Kidney tubule cell (primary cell): ENCODE measurements at regions not wholly inside any gene's neighbourhood (a gene's known extent, or its start where the extent isn't known, plus 50 kb on each side); places are given as distances from the start of the nearest gene placed in this dataset.
"Not testable (repeated sequence)": the region's sequence is repeated elsewhere in the genome, so short reads cannot be mapped to it uniquely, and the experiment has no call there.

Source experiments
- DNase-seq: peaks from one replicate; pipeline ENCODE4 v3.0.0-alpha.2; 2018; ENCODE audit warnings: low spot score

GRCh38 chr2:47295131-47295980 lies 73.8 kb upstream of the EPCAM start:
- no peak for DNase-seq

GRCh38 chr2:47293976-47294375 lies 75.1 kb upstream of the EPCAM start:
- no peak for DNase-seq

- peak; percentile 72 for DNase-seq
Observed at GRCh38 chr2:47288864-47289263, 80.2 kb upstream of the EPCAM start.

DNA sequence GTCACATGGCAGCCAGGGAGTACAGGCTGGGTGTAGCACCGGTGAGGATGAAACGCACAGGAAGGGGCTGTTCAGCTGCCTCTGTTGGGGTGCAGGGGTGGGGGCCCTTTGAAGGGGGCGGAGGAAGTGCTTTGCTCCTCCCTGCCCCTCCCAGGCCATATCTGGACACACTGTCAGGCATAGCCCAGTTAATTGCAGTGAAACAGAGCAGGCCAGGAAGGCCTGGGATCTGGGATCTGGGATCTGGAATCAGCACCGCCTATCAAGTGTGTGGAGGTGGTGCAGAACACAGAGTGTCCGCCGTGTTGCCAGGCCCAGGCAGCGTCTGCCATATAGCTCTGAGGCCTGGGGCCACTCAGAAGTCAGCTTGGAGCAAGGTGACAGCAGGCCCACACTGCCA lies 85.5 kb upstream of the EPCAM start:
- no peak for DNase-seq

DNA sequence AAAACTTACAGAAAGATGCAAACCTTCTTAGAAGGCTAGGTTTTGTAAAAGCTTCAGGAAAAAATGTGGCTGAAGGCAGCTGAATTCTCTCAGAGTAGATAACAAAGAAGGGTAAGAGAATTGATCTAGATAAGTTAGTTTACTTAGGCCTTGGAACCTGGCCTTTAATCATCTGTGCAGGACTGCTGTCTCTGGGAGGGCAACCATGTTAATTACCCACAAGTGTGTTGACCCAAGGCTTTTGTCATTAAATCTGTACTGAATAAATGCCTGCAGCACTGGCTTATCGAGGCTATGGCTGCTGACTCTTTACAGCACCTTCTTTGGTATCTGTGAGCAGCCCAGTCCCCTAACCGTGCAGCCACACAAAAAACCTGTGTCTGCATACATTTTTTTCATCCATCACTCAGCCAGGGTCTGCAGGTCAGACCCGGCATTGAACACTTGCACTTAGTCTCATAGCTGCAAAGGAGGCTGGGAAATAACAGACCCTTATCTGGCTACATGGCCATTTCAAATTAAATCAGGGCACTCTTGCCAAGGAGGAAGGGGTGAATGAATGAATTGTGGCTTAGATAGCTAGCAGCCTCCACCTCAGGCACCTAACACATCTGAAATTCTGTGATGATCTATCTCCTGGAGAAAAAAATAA lies 86.4 kb upstream of the EPCAM start:
- no peak for DNase-seq

- DNase-seq = not testable (repeated sequence)
Observed at GRCh38 chr2:47279525-47279924, 89.6 kb upstream of the EPCAM start.

DNA sequence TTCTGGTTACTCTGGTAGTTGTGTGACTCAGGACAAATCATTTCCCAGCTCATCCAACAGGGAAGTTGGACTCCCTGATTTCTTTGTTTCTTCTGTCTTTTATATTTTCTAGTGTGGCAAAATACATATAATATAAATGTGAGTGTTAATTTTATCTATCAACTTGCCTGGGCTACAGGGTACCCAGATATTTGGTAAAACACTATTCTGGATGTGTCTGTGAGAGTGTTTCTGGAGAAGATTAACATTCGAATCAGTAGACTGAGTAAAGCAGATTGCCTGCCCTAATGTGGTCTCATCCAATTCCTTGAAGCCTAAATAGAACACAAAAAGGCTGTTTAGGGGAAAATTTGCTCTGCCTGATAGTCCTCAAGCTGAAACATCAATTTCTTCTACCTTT lies 91.1 kb upstream of the EPCAM start:
- no peak for DNase-seq

DNA sequence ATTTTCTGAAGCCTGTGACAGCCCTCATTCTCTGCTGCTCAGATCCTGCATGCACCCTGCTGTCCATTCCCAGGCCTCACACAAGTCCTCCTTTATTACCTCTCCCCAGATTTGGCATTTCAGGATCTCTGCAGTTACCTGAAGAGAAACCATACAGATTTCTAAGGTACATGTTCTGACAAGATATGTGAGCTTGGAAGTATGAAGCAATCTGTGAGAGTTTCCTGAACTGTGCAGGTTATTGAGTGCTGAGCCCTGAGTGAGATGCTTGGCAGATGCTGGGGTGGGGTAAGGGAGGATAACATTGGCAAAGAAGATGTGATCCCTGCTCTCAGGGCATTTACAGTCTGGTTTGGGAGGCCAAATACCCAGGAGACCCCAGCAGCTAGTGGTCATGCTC lies 91.9 kb upstream of the EPCAM start:
- DNase-seq = no peak

DNA sequence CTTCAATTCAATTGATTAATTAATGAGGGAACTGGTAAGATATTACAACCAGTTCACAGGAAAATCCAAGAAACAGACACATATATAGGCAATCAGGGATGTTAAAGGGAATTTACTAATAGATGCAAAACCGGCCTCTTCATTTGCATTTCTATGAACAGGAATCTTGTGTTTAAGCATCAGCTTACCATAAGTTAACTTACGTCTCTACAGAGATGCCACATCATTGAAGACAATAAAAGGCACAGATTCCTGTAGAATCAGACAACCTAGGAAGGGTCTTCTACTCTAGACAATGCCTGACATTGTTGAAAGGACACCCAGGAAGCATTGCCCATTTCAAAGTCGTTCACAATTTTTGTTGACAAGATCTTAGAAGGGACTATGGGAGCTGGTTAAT lies 93.0 kb upstream of the EPCAM start:
- no peak for DNase-seq

DNA sequence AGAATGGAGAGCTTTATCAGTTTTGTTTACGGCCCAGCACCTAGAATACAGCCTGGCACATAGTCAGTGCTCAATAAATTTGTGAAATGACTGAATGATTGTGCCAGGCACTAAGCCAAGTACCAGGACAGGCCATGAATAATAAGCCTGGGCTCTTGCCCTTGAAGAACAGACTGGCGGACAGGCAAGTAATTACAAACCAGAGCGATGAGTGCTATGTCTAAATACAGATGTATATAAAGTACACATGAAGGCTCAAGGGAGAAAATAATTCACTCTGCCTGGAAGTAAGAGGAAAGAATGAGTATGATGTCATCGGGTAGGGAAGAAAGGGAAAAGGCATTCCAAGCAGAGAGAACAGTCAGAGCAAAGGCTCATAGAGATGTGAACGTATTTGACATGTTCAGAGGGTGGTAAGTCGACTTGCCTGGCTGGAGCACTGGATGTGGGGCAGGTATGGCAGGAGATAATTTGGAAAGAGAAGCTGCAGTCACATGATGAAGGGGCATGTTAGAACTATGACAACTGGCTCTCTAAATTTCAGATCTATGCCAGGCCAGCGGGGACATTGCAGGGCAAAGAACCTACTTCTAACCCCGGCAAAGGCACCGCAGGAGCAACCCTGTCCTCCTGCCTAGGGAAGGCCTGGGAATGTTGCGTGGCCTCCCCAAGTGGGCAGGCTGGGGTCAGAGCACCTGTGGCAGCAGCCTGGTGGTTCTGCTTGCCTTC lies 94.9 kb upstream of the EPCAM start:
- peak; percentile 63 for DNase-seq

DNA sequence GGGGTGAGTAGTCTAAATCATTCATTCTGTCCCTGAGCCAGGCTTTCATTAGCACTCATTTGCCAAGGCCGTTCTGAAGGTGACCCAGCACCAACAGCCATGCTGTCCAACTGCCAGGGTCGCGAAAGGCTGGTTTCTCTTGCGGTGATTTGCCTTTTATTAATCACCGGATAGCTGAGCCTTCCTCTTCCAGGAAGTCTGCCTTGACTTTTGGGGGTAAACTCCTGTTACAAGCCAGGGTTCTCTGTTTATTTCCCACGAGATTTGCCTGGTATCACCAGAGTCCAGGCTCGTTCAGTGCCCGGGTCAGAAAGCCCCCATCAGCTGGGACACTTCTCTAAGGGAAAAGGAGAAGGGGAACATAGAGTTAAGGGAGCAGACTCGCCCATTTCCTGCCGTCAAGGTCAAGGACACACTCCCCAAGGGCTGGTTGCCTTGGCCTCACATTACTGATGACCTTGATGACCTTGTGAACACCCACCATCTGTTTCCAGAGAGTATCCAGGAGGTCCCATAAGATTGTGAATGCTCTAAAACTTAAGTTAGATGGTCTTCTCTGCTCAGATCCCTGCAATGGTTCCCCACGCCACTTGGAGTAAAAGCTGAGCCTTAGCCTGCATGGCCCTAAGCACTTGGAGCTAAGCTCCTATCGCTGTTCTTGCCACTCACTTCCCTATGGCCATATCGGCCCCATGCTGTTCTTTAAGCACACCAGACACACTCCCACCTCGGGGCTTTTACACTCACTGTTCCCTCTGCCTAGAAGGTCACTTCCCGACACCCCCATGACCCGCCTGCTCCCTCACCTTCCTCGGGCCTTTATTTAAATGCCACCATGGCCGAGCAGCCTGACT lies 96.0 kb upstream of the EPCAM start:
- DNase-seq = no peak

GRCh38 chr2:47272031-47272864 lies 95.9 kb upstream of the CALM2 start:
- DNase-seq = peak; percentile 83

GRCh38 chr2:47271054-47272000 lies 95.0 kb upstream of the CALM2 start:
- DNase-seq = no peak

DNA sequence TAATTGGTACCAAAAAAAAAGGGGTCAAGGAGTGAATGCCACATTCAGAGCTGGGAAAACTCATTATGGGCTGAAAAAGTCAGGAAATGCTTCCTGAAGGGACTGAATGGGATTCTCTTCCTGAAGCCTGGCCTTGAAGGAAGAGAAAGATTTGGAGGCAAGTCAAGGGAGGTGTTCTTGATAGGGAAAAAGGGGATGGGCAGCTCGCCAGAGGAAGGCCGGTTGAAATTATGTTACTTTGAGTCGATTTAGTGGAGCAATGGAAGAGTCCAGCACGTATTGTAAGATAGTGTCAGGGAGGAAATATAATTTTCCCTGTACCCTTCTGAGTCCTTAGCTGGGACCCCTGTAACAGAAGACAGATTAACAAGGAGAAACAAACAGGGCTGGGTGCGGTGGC lies 94.1 kb upstream of the CALM2 start:
- DNase-seq = no peak

DNA sequence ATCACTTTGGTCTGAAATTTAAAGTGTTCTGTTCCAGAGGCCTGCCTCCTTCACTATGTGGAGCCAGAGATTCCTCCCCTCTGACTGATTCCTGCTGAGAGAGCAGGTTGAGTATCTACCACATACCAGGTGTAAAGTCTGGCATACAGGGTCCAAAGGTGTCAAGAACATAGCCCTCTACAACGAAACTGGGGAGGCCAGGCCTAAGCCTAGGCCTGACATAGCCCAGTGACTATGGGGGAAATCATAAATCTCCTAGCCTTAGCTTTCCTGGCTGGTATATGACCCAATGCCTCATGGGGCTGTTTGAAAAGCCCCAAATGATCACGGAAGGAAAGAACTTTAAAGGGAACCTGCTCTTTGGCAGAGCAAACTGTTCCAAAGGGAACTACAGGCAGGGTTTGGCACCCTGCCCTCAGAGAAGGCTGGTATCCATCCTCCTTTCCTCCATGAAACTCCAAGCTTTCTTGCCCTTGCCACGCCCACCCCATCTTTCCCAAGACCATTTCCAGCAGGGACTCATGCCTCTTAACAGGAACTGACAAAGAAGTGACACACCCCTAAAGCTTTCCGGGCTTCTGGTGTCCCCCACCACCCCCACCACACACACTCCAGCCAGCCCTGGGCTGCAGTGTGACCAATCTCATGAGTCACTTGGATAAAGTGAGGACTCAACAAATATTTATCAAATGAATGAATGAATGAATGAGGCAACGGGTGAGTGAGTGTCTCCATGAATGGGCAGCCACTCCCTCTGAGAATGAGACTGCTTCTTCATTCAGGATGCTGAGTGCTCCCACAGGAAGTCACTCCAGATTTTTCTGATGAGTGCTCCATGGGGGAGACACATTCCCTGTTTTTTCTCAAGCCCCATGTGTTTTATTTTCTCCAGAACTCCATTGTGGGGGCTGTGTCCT lies 93.3 kb upstream of the CALM2 start:
- DNase-seq = peak; percentile 100

GRCh38 chr2:47267711-47268086 lies 91.4 kb upstream of the CALM2 start:
- DNase-seq = no peak

DNA sequence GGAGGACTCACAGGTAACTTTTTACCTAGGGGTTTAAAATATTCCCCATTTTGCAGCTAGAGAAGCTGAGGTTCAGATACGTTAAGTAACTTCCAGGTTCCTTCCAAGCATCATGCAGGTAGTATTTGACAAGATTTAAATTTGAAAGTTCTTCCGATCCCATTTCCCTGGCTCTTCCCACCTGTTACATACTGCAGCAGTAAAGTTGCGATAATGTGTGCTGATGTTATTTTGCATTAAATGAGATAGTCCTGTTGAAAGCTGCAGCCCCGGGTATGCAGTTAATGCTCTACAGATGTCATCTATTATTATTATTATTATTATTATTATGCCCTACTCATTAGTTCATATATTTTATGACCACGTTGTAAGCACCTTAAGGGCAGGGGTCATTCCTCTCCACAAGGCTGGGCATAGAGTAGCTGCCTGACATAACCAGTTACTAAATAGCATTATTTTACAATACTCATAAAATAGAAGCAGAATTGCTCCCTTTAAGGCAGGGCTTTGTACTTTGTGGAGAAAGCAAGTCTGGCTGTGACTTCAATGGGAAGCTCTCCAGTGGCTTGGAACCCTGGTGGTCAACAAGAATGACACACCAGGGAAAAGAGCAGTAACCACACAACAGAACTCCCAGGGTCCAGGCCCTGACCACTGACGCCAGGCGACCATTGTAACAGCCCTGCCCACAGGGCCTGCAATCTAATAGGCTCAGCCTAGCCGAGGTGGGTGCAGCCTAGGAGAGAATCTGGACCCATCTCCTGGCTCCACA lies 90.8 kb upstream of the CALM2 start:
- DNase-seq = no peak

DNA sequence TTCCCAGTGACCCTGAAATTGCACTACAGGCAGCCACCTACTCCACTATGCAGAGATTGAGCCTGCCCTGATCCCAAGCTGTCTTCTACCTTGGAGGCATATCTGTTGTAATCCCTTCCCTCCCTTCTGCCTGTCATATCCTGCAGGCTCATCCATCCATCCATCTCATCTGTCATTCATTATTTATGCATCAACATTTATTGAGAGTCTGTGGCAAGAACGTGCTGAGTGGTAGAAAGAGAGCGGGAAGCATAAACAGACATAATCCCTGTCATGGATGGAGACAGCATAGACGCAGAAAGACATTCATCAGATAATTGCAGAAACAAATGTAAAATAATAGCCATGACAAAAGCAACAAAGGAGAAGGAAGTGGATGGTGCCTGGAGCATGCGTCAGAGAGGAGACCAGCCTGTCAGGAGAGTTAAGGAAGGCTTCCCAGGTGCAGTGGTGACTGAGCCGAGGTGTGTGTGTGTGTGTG lies 89.5 kb upstream of the CALM2 start:
- DNase-seq = peak; percentile 46
